K562 (cell line): ENCODE measurements at regions not wholly inside any gene's neighbourhood (a gene's known extent, or its start where the extent isn't known, plus 50 kb on each side); places are given as distances from the start of the nearest gene placed in this dataset.

ENCODE experiments used
- ATAC-seq: fragments of 200-7000 bp; cut with Tn5 transposase; 3 replicates; pipeline ENCODE4 v1.9.1; 2020; ENCODE audit warnings: moderate library complexity
- BruUV-seq: library from RNA; stranded (reverse); fragments of 400-500 nt; replicated peaks from 2 replicates; lab custom pipeline; 2021; lab: Mats Ljungman, UMichigan
- CTCF ChIA-PET: fragments of 300-600 bp; formaldehyde crosslinking; extraction: SDS; loops from one replicate; lab custom pipeline; 2021; ENCODE audit warnings: low intra/inter-chr PET ratio; lab: Yijun Ruan, JAX
- POLR2A ChIA-PET: fragments of 300-600, 350-650 bp; sonication (Branson Sonifier 250); formaldehyde crosslinking; extraction: SDS; loops from one replicate; lab custom pipeline; 2021; ENCODE audit warnings: antibody characterized with exemption, inconsistent platforms; lab: Yijun Ruan, JAX
- DNase-seq, 4 experiments: peaks; one replicate each; pipeline versions ENCODE4 v3.0.0 to v3.0.0-alpha.2; 2011 to 2018; ENCODE audit warnings: low spot score in 3 of 4, mixed read lengths in 3 of 4; ENCODE audit errors: extremely low read depth in 1 of 4
- FAIRE-seq: peaks from 2 replicates; lab custom pipeline; 2011; peaks lifted over from hg19 to GRCh38; lab: Jason Lieb, UNC
- H2AFZ ChIP-seq: 2 replicates; pipeline ENCODE4 v1.6.0; 2011; ENCODE audit warnings: low read depth, low read length, control low read depth, inconsistent platforms
- H3K27ac ChIP-seq: fragments of 200-600 bp; 3 replicates; pipeline ENCODE4 v1.8.0; 2011; ENCODE audit warnings: low read depth, mild to moderate bottlenecking, control low read depth, inconsistent platforms, low read length, moderate library complexity, mixed read lengths; ENCODE audit errors: extremely low read depth
- H3K27me3 ChIP-seq, 2 experiments: fragments of 300-600 bp in 1 of 2; 2 replicates in 1 of 2; 3 replicates in 1 of 2; pipeline versions ENCODE4 v1.6.0 to v1.8.0; 2011; ENCODE audit warnings: inconsistent platforms in 2 of 2, low read length in 2 of 2, mild to moderate bottlenecking in 1 of 2, mixed read lengths in 1 of 2, moderate library complexity in 1 of 2; ENCODE audit not compliant: control insufficient read depth in 2 of 2, insufficient read depth in 2 of 2
- H3K36me3 ChIP-seq: fragments of 300-600 bp; 3 replicates; pipeline ENCODE4 v1.8.0; 2011; ENCODE audit warnings: mild to moderate bottlenecking, low read length, inconsistent platforms; ENCODE audit not compliant: control insufficient read depth, insufficient read depth
- H3K4me1 ChIP-seq, 2 experiments: fragments of 200-600 bp in 1 of 2; replicated peaks in 1 of 2; 2 replicates in 1 of 2; 3 replicates in 1 of 2; pipeline versions ENCODE4 v1.5.1 to v1.8.0; 2011; ENCODE audit warnings: inconsistent platforms in 2 of 2, low read length in 2 of 2, mild to moderate bottlenecking in 1 of 2, mixed read lengths in 1 of 2, moderate library complexity in 1 of 2; ENCODE audit not compliant: control insufficient read depth in 2 of 2, insufficient read depth in 2 of 2
- H3K4me2 ChIP-seq: 2 replicates; pipeline ENCODE4 v1.6.1; 2011; ENCODE audit warnings: low read length, control low read depth, inconsistent platforms, mixed read lengths; ENCODE audit not compliant: insufficient read depth
- H3K4me3 ChIP-seq: fragments of 200-600 bp; sonication (generic), shearing (Covaris generic); 2 replicates; pipeline ENCODE4 v1.5.1; 2016; ENCODE audit warnings: control low read depth, inconsistent platforms
- H3K79me2 ChIP-seq: fragments of 200-600 bp; 3 replicates; pipeline ENCODE4 v1.8.0; 2011; ENCODE audit warnings: low read length, inconsistent platforms; ENCODE audit not compliant: control insufficient read depth, insufficient read depth
- H3K9ac ChIP-seq, 2 experiments: 2 replicates each; pipeline versions ENCODE4 v1.6.0 to v1.6.1; 2011; ENCODE audit warnings: low read depth in 2 of 2, low read length in 2 of 2, control low read depth in 1 of 2, inconsistent platforms in 1 of 2, mild to moderate bottlenecking in 1 of 2, mixed read lengths in 1 of 2; ENCODE audit not compliant: insufficient read depth in 1 of 2
- H3K9me1 ChIP-seq: one replicate; pipeline ENCODE4 v1.6.0; 2011; ENCODE audit warnings: inconsistent platforms, mild to moderate bottlenecking, low read length, moderate library complexity; ENCODE audit not compliant: control insufficient read depth, insufficient read depth
- H3K9me3 ChIP-seq: replicated peaks from 2 replicates; pipeline ENCODE4 v1.5.1; 2011; ENCODE audit warnings: low read depth, low read length, inconsistent platforms; ENCODE audit not compliant: control insufficient read depth, insufficient read depth
- H4K20me1 ChIP-seq: replicated peaks from 2 replicates; pipeline ENCODE4 v1.6.1; 2011; ENCODE audit warnings: low read length, inconsistent platforms, mixed read lengths; ENCODE audit not compliant: control insufficient read depth, insufficient read depth
- HDGF ChIP-seq: fragments of 450-650 bp; IDR thresholded peaks from 2 replicates; pipeline ENCODE4 v1.6.1; 2016
- NFRKB ChIP-seq: fragments of 450-650 bp; IDR thresholded peaks from 2 replicates; pipeline ENCODE4 v1.6.1; 2016; ENCODE audit warnings: low read depth
- SOX6 ChIP-seq: fragments of 450-650 bp; IDR thresholded peaks from 2 replicates; pipeline ENCODE4 v1.6.1; 2014; ENCODE audit warnings: mild to moderate bottlenecking
- THAP12 ChIP-seq: fragments of 250-450 bp; sonication (Bioruptor Pico); IDR thresholded peaks from 2 replicates; pipeline ENCODE4 v1.9.0; 2021; ENCODE audit warnings: mild to moderate bottlenecking, inconsistent platforms
- ZNF184 ChIP-seq: sonication (generic); formaldehyde crosslinking; IDR thresholded peaks from 2 replicates; pipeline ENCODE4 v1.5.0; 2020; ENCODE audit warnings: missing genetic modification reagents
- ZNF23 ChIP-seq: fragments of 250-450 bp; sonication (Bioruptor Pico); IDR thresholded peaks from 2 replicates; pipeline ENCODE4 v1.4.0; 2020; ENCODE audit warnings: mild to moderate bottlenecking
- WGBS: fragments of 100-300 bp; shearing (Covaris generic); methylation state at CpG from one replicate; pipeline ENCODE4 v1.1.6; 2016; ENCODE audit warnings: low coverage, mixed read lengths; ENCODE audit not compliant: insufficient coverage; ENCODE audit errors: missing lambda C conversion rate; 5-methylcytosine and 5-hydroxymethylcytosine counted together
- in situ Hi-C: fragments of 300-500 bp; cut with MboI; formaldehyde crosslinking; loops from 4 replicates; pipeline ENCODE4 v1.15.0; 2018; ENCODE audit warnings: inconsistent platforms, mixed read lengths
- intact Hi-C: fragments of 100-400 bp; cut with micrococcal nuclease; formaldehyde crosslinking; loops from 2 replicates; pipeline ENCODE4 v1.14.2; 2022

DNA sequence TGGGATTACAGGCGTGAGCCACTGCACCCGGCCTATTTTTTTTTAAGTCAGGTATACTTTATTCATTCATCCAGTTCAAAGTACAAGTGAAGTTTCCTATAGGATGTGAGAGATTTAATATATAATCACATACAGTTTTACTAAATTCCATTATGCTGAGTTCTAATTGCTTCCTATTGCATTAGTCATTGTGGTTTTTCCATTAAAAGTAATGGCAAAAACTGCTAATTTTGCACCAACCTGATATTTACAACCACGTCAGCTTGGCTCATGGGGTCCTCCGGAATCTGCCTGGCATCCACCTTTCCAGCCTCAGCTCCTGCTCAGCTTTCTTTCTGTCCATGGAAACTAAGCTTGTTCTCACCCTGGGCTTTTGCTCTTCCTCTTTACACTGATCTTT, 67.0 kb upstream of the CSRP2 start:
- Histone ChIP-seq H4K20me1 (no peaks in the 10 kb centered on the region), H3K9ac (no peak overlapping the region), H3K4me2 (no peak overlapping the region), H3K9me3 (no peaks in the 10 kb centered on the region), H3K9me1 (no peaks in the 10 kb centered on the region), H3K79me2 (no peaks in the 10 kb centered on the region), H3K27ac (no peak overlapping the region), H2AFZ (no peak overlapping the region), H3K27me3 (no peaks in the 10 kb centered on the region), H3K36me3 (no peaks in the 10 kb centered on the region), H3K4me3 (no peak overlapping the region), H3K4me1 (no peaks in the 10 kb centered on the region)
- no peak for DNase-seq
- no peak for FAIRE-seq
- in situ Hi-C loops, result no loop called here
- no peak for ATAC-seq
- TF ChIP-seq NFRKB (no peak), ZNF23 (no peak), SOX6 (no peak), ZNF184 (no peak), THAP12 (CRISPR knock-in tag) (no peak), HDGF (no peak)
- no TSS peak for BruUV-seq
- ChIA-PET CTCF (no interaction called here), POLR2A (no interaction called here)
- 4% methylated on average over 4 of the region's 4 CpGs for WGBS
- intact Hi-C loops, result no loop called here

- Histone ChIP-seq H3K27me3 (no peaks in the 10 kb centered on the region), H3K36me3 (no peaks in the 10 kb centered on the region), H3K9me1 (no peaks in the 10 kb centered on the region), H3K79me2 (no peaks in the 10 kb centered on the region), H3K4me2 (no peak overlapping the region), H3K9me3 (no peaks in the 10 kb centered on the region), H3K4me1 (no peaks in the 10 kb centered on the region), H3K9ac (no peak overlapping the region), H3K4me3 (no peak overlapping the region), H2AFZ (no peak overlapping the region), H3K27ac (no peak overlapping the region), H4K20me1 (no peaks in the 10 kb centered on the region)
- DNase-seq (no peak), ATAC-seq (no peak), FAIRE-seq (no peak)
- CTCF ChIA-PET, result no interaction called here
- POLR2A ChIA-PET, result no interaction called here
- no TSS peak for BruUV-seq
- in situ Hi-C loops, result no loop called here
- intact Hi-C loops, result no loop called here
- 0% methylated on average over 2 of the region's 3 CpGs for WGBS
Observed at GRCh38 chr12:76944892-76945291, 66.1 kb upstream of the CSRP2 start.
